ENCODE measurements at regions not wholly inside any gene's neighbourhood (a gene's known extent, or its start where the extent isn't known, plus 50 kb on each side); places are given as distances from the start of the nearest gene placed in this dataset.

- TF ChIP-seq CEBPB (IDR thresholded peaks at IDR 0.05), result no peak
- TF ChIP-seq RAD21 (IDR thresholded peaks at IDR 0.05; ENCODE audit: low read depth), result no peak
- TF ChIP-seq CREB1 (IDR thresholded peaks at IDR 0.05; ENCODE audit: low read depth), result no peak
- TF ChIP-seq FOXM1 (IDR thresholded peaks at IDR 0.05; ENCODE audit: borderline replicate concordance, low read depth), result no peak
- TF ChIP-seq TAF1 (IDR thresholded peaks at IDR 0.05; ENCODE audit: low read depth), result no peak
- TF ChIP-seq TCF12 (IDR thresholded peaks at IDR 0.05; ENCODE audit: low read depth), result no peak
- TF ChIP-seq, protein P1, sequence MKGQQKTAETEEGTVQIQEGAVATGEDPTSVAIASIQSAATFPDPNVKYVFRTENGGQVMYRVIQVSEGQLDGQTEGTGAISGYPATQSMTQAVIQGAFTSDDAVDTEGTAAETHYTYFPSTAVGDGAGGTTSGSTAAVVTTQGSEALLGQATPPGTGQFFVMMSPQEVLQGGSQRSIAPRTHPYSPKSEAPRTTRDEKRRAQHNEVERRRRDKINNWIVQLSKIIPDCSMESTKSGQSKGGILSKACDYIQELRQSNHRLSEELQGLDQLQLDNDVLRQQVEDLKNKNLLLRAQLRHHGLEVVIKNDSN (IDR thresholded peaks at IDR 0.05), result no peak
- TF ChIP-seq ZBTB7A (IDR thresholded peaks at IDR 0.05; ENCODE audit: low read depth), result no peak
- no peak for TF ChIP-seq EP300 (IDR thresholded peaks at IDR 0.05; ENCODE audit: borderline replicate concordance)
- TF ChIP-seq EGR1 (IDR thresholded peaks at IDR 0.05), result no peak
- no peak for TF ChIP-seq REST (IDR thresholded peaks at IDR 0.05; ENCODE audit: low read depth)
- no peak for TF ChIP-seq MAX (IDR thresholded peaks at IDR 0.05)
- TF ChIP-seq YY1 (IDR thresholded peaks at IDR 0.05; ENCODE audit: low read depth), result no peak
Measured at GRCh38 chr3:82186017-82186416, 424.6 kb upstream of the GBE1 start.
